GM12872 (cell line): ENCODE measurements at regions not wholly inside any gene's neighbourhood (a gene's known extent, or its start where the extent isn't known, plus 50 kb on each side); places are given as distances from the start of the nearest gene placed in this dataset.

Source experiments
- TF ChIP-seq, protein P1 (sequence below): IDR thresholded peaks from 3 replicates; pipeline ENCODE4 v1.5.1; 2011; ENCODE audit warnings: low read depth, mild to moderate bottlenecking, low read length, moderate library complexity; ENCODE audit not compliant: insufficient read depth

DNA sequence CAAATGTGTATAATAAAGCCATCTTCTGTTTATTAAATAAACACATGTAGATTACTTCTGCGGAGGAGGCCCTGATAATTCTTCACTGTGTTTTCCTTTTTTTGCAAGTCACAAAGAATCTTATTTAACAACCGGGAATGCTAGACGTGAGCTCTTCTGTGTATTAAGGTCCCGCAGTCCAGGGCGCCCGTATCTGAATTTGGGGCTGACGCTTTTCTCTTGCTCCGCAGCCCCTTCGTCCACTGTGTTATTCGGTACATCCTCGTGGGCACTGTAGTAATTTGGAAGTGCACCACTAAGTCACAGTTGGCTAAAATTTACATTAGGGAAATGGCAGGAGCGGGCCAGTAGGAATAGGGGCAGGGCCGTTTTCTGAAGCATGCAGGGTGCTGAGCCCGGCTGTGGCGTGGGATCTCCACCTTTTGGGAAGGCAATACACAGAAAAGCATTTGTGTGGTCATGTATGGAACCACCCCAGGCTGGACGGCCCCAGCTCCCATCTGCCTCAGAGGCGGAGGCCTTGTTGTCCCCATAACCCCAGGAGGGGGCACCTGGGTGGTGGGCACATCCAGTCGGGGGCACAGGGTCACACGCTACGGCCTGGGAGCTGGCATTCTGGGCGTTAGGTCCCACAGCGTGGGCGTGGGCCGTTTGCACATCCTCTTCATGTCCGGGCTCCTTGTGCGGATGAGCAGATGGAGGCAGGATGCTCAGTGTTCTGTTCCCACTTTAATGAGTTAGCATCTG is 258.7 kb upstream of the IRX4 start:
- TF ChIP-seq, protein P1, sequence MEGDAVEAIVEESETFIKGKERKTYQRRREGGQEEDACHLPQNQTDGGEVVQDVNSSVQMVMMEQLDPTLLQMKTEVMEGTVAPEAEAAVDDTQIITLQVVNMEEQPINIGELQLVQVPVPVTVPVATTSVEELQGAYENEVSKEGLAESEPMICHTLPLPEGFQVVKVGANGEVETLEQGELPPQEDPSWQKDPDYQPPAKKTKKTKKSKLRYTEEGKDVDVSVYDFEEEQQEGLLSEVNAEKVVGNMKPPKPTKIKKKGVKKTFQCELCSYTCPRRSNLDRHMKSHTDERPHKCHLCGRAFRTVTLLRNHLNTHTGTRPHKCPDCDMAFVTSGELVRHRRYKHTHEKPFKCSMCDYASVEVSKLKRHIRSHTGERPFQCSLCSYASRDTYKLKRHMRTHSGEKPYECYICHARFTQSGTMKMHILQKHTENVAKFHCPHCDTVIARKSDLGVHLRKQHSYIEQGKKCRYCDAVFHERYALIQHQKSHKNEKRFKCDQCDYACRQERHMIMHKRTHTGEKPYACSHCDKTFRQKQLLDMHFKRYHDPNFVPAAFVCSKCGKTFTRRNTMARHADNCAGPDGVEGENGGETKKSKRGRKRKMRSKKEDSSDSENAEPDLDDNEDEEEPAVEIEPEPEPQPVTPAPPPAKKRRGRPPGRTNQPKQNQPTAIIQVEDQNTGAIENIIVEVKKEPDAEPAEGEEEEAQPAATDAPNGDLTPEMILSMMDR = no peak

DNA sequence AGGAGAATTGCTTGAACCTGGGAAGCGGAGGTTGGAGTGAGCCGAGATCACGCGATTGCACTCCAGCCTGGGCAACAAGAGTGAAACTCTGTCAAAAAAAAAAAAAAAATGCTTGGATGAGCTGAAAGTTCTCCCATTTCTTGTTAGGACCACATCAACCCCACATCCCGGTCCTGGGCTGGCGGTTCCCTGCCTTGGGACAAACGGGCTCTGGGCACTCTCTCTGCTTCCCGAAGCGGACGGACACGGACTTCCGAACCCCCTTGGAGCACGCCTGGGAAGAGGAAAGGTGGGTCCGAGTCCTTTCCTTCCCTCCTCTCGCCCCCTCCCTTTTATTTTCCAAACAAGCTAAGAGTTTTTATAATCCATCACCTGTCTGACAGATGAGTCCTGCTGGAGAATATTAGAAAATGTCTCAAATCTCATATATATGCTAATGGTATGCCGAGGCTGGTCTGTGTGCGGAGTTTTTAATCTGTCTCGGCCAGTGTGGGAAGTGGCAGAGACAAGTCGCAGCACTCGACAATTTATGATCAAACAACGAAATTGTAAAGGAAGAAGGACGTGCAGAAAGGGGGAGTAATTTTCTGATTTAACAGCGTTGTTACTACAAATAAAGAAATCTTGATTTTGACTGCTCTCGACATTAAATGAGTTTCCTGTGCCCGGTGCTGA is 257.9 kb upstream of the IRX4 start:
- TF ChIP-seq, protein P1 = no peak

DNA sequence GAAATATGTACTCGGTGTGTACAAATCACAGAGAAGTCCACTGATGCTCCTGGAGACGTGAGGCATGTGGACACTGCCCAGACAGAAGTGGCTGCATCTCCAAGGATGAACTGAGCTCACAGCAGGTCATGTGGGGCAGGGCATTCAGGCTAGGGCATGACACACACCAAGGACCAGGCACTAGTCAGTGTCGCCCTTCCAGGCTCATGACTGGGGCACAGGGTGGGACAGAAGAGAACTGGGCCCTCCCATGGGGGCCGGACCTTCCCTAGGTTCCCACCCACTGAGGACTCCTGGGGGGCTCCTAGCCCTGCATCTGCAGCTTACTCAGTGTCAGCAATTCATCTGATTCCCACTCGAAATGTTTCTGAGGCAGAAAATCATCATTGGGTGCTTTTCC is 256.8 kb upstream of the IRX4 start:
- TF ChIP-seq, protein P1 = no peak

DNA sequence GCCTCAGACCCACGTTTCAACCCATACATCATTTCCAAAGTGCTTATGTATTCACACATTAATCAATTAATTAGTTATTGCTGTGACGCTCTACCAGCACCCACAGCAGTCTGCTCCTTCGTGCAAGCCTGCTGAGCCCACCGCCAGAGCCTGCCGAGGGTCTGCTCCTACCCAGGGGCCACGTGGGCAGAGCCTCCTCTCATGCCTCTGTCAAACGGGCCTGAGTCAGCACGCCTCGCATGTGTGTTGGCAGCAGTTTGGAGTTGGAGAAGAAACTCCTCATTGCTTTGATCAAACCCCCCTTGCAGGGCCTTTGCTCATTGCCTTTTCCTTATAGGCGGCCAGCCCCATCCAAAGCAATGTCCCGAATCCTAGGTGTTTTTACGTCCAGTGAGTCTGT is 256.2 kb upstream of the IRX4 start:
- TF ChIP-seq, protein P1 = no peak

DNA sequence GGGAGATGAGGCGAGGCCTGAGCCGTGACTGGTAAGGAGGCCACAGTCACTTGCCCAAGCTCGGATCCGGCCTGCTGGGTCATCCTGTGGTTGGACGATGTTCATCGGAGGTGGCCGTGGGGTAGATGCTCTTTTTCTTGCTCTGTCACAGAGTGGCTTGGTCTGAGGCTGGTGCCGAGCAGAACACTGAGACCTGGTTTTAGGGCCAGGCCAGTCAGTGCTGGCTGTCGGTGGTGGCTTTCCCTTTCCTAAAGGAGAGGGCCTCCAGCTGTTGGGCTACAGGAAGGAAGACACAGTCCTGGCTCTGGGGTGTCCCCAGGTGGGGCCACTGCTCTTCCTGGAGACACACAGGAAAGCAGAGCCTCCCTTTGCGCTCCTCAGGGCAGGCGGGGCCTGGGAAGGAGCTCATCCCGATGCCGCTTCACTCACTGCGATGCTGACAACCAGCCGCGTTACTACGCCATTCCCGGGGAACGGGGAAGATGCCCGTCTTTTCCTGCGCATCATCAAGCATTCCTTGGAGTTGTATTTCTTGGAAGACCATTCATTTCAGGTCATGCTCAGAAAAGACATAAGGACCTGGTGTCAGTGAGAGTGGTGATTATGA is 254.8 kb upstream of the IRX4 start:
- TF ChIP-seq, protein P1 = no peak

DNA sequence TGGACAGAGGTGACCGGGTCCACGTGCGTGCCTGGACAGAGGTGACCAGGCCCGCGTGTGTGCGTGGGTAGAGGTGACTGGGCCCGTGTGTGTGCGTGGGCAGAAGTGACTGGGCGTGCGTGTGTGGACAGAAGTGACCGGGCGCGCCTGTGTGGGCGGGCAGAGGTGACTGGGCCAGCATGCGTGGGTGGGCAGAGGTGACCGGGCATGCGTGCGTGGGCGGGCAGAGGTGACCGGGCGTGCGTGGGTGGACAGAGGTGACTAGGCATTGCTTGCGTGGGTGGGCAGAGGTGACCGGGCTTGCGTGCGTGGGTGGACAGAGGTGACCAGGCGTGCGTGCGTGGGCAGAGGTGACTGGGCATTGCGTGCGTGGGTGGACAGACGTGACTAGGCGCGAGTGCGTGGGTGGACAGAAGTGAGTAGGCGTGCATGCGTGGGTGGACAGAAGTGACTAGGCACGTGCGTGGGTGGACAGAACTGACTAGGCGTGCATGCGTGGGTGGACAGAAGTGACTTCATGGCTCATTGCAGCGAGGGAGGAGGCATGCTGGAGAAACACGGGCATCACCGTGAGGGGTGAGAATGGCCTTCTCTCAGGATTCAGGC is 254.1 kb upstream of the IRX4 start:
- TF ChIP-seq, protein P1 = no peak

DNA sequence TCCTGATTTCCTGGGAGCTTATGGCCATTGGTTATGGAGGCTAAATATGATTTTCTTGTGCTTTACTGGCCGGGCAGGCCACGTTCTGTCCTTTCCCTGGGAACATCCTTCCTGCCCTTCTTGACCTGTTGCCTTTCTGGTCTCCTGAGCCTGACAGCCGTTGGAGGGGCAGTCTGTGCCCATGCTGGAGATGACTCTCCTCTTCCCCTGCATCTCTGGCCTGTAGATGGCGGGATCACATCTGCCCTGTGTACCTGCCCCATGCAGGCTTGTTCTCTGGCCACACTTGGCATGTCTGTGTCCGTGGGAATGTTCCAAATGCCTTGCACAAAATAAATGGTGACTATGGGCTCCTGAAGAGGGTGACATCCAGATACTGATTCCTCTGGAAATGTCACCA is 253.1 kb upstream of the IRX4 start:
- TF ChIP-seq, protein P1 = no peak
